HG02884 (cell line): ENCODE measurements at regions not wholly inside any gene's neighbourhood (a gene's known extent, or its start where the extent isn't known, plus 50 kb on each side); places are given as distances from the start of the nearest gene placed in this dataset.

Experiments
- ATAC-seq: cut with Tn5 transposase; IDR thresholded peaks from one replicate; pipeline ENCODE4 v1.9.1; 2021; ENCODE audit warnings: mild to moderate bottlenecking, moderate library complexity; ENCODE audit not compliant: unreplicated experiment

- ATAC-seq, result no peak
Observed at GRCh38 chr22:47740109-47740805, 977.8 kb downstream of the TBC1D22A start.

GRCh38 chr22:47739291-47740015 is 977.0 kb downstream of the TBC1D22A start:
- no peak for ATAC-seq

- no peak for ATAC-seq
Observed at GRCh38 chr22:47738472-47739013, 976.1 kb downstream of the TBC1D22A start.

GRCh38 chr22:47736186-47737034 is 974.0 kb downstream of the TBC1D22A start:
- ATAC-seq, result no peak

GRCh38 chr22:47734511-47734910 is 972.1 kb downstream of the TBC1D22A start:
- no peak for ATAC-seq

GRCh38 chr22:47727641-47728040 is 965.2 kb downstream of the TBC1D22A start:
- no peak for ATAC-seq

GRCh38 chr22:47724751-47725150 is 962.3 kb downstream of the TBC1D22A start:
- ATAC-seq, result no peak

GRCh38 chr22:47724030-47724429 is 961.6 kb downstream of the TBC1D22A start:
- ATAC-seq, result no peak

GRCh38 chr22:47718337-47718736 is 955.9 kb downstream of the TBC1D22A start:
- ATAC-seq, result no peak

GRCh38 chr22:47716890-47717615 is 954.6 kb downstream of the TBC1D22A start:
- no peak for ATAC-seq

- ATAC-seq, result no peak
Observed at GRCh38 chr22:47715866-47716578, 953.6 kb downstream of the TBC1D22A start.

- no peak for ATAC-seq
Observed at GRCh38 chr22:47713941-47714340, 951.5 kb downstream of the TBC1D22A start.

GRCh38 chr22:47710135-47710534 is 947.7 kb downstream of the TBC1D22A start:
- ATAC-seq, result no peak

GRCh38 chr22:47705350-47705749 is 942.9 kb downstream of the TBC1D22A start:
- ATAC-seq, result no peak

GRCh38 chr22:47698906-47699305 is 936.5 kb downstream of the TBC1D22A start:
- no peak for ATAC-seq

GRCh38 chr22:47697861-47698260 is 935.4 kb downstream of the TBC1D22A start:
- ATAC-seq, result no peak

GRCh38 chr22:47696776-47697175 is 934.3 kb downstream of the TBC1D22A start:
- ATAC-seq, result no peak

GRCh38 chr22:47695176-47695575 is 932.7 kb downstream of the TBC1D22A start:
- ATAC-seq, result no peak

GRCh38 chr22:47694536-47695130 is 932.2 kb downstream of the TBC1D22A start:
- no peak for ATAC-seq

- no peak for ATAC-seq
Observed at GRCh38 chr22:47693606-47694005, 931.2 kb downstream of the TBC1D22A start.
